Effector memory CD8-positive, alpha-beta T cell (primary cell): ENCODE measurements at regions not wholly inside any gene's neighbourhood (a gene's known extent, or its start where the extent isn't known, plus 50 kb on each side); places are given as distances from the start of the nearest gene placed in this dataset.

ENCODE experiments used
- ATAC-seq: fragments of 150-1000 bp; cut with Tn5 transposase; replicated peaks from 2 replicates; pipeline ENCODE4 v1.10.0; 2021; ENCODE audit warnings: mild to moderate bottlenecking, moderate library complexity
- DNase-seq, 3 experiments: peaks; one replicate each; pipeline ENCODE4 v3.0.0; 2021
- H3K27ac Mint-ChIP-seq, 2 donors: one replicate each; pipeline ENCODE4 v1.8.0; 2022; ENCODE audit warnings: mild to moderate bottlenecking in 2 of 2, mixed read lengths in 2 of 2, moderate library complexity in 2 of 2
- H3K27me3 Mint-ChIP-seq, 2 donors: one replicate each; pipeline ENCODE4 v1.8.0; 2022; ENCODE audit warnings: mixed read lengths in 2 of 2
- H3K36me3 Mint-ChIP-seq: one replicate; pipeline ENCODE4 v1.8.0; 2022; ENCODE audit warnings: mild to moderate bottlenecking, moderate library complexity, mixed read lengths; ENCODE audit not compliant: insufficient read depth
- H3K4me1 Mint-ChIP-seq, 2 donors: one replicate each; pipeline ENCODE4 v1.8.0; 2022; ENCODE audit warnings: low read depth in 2 of 2, mixed read lengths in 2 of 2
- H3K4me3 Mint-ChIP-seq, 2 donors: one replicate each; pipeline ENCODE4 v1.8.0; 2022; ENCODE audit warnings: mild to moderate bottlenecking in 2 of 2, mixed read lengths in 2 of 2, moderate library complexity in 2 of 2
- H3K9me3 Mint-ChIP-seq, 2 donors: one replicate each; pipeline ENCODE4 v1.8.0; 2022; ENCODE audit warnings: mixed read lengths in 2 of 2

DNA sequence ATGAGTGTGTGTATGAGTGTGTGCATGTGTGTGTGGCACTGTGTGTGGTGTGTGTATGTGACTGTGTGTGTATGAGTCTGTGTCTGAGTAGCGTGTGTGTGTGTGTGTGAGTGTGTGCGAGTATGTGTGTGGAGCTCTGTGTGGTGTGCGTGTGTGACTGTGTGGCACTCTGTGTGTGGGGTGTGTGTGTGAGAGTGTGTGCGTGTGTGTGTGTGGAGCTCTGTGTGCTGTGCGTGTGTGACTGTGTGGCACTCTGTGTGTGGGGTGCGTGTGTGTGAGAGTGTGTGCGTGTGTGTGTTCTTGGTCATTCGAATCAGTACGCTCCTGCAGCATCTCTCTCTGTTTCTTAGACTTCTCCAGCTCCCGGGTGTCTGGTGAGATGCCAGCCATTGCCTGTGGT, 76.9 kb upstream of the TMEM132C start:
- H3K9me3 Mint-ChIP-seq: peaks cover 0 to 3% of the 10 kb centered on the region in 2 donors
- no peaks in the 10 kb centered on the region for H3K36me3 Mint-ChIP-seq
- DNase-seq: no peak
- H3K27me3 Mint-ChIP-seq: peaks cover 0 to 6% of the 10 kb centered on the region in 2 donors
- no peak overlapping the region for H3K4me3 Mint-ChIP-seq
- no peaks in the 10 kb centered on the region for H3K4me1 Mint-ChIP-seq
- no peak overlapping the region for H3K27ac Mint-ChIP-seq
- no peak for ATAC-seq

DNA sequence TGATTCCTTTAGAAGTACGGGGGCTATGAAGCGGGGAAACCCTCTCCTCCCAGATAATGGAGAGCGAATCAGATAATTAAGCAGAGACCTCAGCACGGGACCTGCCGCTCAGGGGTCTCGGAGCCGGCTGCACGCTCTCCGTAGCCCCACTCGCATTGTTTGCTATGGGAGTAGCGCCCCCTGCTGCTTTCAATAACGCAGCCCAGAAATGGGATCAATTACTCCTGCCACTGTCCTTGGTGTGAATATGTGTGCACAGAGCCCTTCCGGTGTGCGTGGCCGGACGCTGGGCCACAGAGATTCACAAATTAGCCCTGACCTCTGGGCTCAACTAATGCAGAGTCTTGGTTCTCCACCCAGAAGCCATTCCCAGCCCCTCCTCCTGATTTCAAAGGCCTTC, 76.4 kb upstream of the TMEM132C start:
- DNase-seq (no peak), ATAC-seq (no peak)
- no peak overlapping the region for H3K27ac Mint-ChIP-seq
- H3K27me3 Mint-ChIP-seq: peaks cover 0 to 6% of the 10 kb centered on the region in 2 donors
- H3K9me3 Mint-ChIP-seq: peaks cover 0 to 3% of the 10 kb centered on the region in 2 donors
- H3K4me3 Mint-ChIP-seq: no peak overlapping the region
- no peaks in the 10 kb centered on the region for H3K4me1 Mint-ChIP-seq
- H3K36me3 Mint-ChIP-seq: no peaks in the 10 kb centered on the region

DNA sequence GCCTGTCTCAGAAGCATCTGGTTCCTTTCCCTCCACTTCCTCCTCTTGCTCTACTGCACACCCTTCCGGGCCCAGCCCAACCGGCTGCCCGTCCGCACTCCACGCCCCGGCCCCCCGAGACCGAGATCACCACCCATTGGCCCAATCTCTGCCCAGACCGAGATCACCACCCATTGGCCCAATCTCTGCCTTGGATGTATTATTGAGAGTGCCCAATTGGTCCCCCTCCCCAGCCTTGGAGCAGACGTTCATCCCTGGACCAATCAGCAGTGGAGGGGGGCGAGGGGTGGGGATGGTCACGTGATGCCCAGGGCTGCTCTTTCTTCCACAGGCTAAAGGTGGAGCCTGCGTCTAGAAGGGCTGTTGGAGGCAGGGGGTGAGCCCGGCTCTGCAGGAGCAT, 75.6 kb upstream of the TMEM132C start:
- Mint-ChIP-seq H3K9me3 (peaks cover 0 to 4% of the 10 kb centered on the region in 2 donors), H3K4me3 (no peak overlapping the region), H3K4me1 (no peaks in the 10 kb centered on the region), H3K27ac (no peak overlapping the region), H3K36me3 (no peaks in the 10 kb centered on the region), H3K27me3 (peaks cover 6% of the 10 kb centered on the region in 2 donors)
- no peak for ATAC-seq
- DNase-seq: no peak

DNA sequence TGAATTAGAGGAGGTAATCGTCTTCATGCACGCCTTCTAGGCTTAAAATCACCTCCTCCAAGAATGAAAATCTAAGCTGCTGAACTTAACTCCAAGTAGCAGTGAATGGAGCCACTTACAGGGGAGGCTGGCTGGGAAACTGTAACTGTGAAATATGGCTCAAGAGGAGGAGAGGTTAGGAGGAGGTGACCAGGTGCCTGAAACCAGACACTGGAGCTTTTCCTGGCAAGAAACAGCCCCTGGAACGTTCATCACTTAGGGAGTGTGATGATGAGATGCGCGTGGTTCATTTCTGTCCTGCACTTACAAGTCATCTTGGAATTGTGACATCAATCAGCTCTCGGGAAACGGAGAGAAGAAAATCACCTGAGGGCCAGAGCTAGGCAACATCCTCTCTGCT, 62.3 kb upstream of the TMEM132C start:
- Mint-ChIP-seq H3K27ac (no peak overlapping the region), H3K4me1 (no peaks in the 10 kb centered on the region), H3K36me3 (no peaks in the 10 kb centered on the region), H3K4me3 (no peak overlapping the region), H3K27me3 (no peaks in the 10 kb centered on the region), H3K9me3 (peaks cover 0 to 3% of the 10 kb centered on the region in 2 donors)
- no peak for ATAC-seq
- DNase-seq: no peak

DNA sequence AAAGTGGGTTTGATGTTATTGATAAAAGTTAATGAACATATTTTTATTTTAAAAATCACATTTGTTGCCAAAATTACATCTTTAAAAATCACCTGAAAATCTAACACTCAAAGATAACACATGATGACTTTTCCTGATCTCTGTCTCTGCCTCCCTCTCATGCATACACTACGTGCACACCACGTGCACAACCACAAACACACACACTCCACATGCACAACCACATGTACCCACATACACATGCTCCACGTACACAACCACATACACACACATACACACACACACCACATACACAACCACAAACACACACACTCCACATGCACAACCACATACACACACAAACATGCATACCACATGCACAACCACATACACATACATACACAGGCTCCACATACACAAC, 61.8 kb upstream of the TMEM132C start:
- no peaks in the 10 kb centered on the region for H3K9me3 Mint-ChIP-seq
- H3K36me3 Mint-ChIP-seq: no peaks in the 10 kb centered on the region
- no peak for ATAC-seq

DNA sequence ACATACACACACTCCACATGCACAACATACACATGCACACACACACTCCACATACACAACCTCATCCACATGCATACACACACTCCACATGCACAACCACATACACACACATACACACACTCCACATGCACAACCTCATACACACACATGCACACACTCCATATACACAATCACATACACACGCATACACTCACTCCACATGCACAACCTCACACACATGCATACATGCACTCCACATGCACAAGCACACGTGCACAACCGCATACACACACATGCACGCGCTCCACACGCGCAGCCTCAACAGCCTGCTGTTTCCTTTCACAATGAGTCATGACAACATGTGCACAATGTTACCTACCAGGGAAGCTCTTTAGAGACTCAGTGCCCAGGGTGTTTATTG, 61.2 kb upstream of the TMEM132C start:
- no peak overlapping the region for H3K27ac Mint-ChIP-seq
- no peak for ATAC-seq
- no peak for DNase-seq
- H3K4me1 Mint-ChIP-seq: no peaks in the 10 kb centered on the region
- H3K36me3 Mint-ChIP-seq: no peaks in the 10 kb centered on the region
- H3K27me3 Mint-ChIP-seq: no peaks in the 10 kb centered on the region
- H3K9me3 Mint-ChIP-seq: no peaks in the 10 kb centered on the region
- no peak overlapping the region for H3K4me3 Mint-ChIP-seq

More for the DNA sequence above, 61.8 kb upstream of the TMEM132C start:
- no peak for DNase-seq
- Mint-ChIP-seq H3K27me3 (no peaks in the 10 kb centered on the region), H3K4me3 (no peak overlapping the region), H3K4me1 (no peaks in the 10 kb centered on the region), H3K27ac (no peak overlapping the region)
